ENCODE measurements at regions not wholly inside any gene's neighbourhood (a gene's known extent, or its start where the extent isn't known, plus 50 kb on each side); places are given as distances from the start of the nearest gene placed in this dataset.

- Mint-ChIP-seq H3K36me3 (no peaks in the 10 kb centered on the region), H3K27me3 (peaks cover 41 to 47% of the 10 kb centered on the region in 2 donors), H3K9me3 (no peaks in the 10 kb centered on the region), H3K27ac (no peak overlapping the region), H3K4me3 (no peak overlapping the region), H3K4me1 (ENCODE audit: low read depth in 2 of 2) (peaks cover 0 to 4% of the 10 kb centered on the region in 2 donors)
- no peak for DNase-seq (ENCODE audit: low spot score)
- no peak for ATAC-seq
These were observed 77.6 kb upstream of the LEP start for GRCh38 chr7:128163473-128163872.

DNA sequence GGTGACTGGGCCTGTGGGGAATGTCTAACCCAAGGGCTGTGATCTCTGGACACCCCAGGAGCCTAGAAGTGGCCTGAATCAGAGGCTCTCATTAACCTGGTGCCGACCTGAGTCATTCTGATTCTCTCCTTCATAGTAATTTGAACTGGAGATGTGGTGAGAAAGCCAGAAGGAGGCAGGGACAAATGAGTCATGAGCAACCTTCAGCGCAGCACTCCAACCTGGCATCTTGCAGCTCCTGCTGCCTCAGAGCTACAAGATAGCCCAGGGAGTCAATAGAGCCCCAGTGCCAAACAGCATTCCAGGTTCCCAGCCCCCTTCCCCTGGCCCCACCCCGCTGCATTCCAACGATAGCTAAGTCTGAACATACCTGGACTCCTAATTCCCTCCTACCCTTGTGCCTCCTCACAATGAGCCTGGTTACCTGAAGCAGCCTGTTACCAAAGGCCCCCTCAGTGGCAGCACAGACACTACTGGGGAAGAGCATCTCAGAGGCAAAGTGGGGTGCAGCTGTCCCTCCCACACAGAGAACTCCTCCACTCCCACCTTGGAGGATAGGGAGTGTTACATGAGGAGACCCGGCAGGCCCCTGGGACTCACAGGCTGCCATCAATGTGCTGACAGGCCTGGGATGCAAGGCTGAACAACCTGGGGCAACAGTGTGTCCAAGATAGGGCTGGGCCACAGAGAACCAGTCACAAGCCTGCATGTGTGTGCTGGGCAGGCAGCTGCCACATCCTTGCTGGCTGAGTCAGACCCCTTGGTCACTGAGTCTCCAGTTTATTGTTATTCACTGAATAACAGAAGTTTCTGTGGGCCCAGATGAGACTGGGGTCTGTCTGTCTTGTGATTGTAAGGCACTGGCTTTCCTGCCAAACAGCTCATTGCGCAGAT lies 76.8 kb upstream of the LEP start:
- H3K4me1 Mint-ChIP-seq (ENCODE audit: low read depth in 2 of 2), result peaks cover 0 to 11% of the 10 kb centered on the region in 2 donors
- H3K4me3 Mint-ChIP-seq, result no peak overlapping the region
- H3K27me3 Mint-ChIP-seq, result peaks cover 45 to 51% of the 10 kb centered on the region in 2 donors
- H3K36me3 Mint-ChIP-seq, result no peaks in the 10 kb centered on the region
- DNase-seq (ENCODE audit: low spot score) (no peak), ATAC-seq (no peak)
- H3K9me3 Mint-ChIP-seq, result no peaks in the 10 kb centered on the region
- no peak overlapping the region for H3K27ac Mint-ChIP-seq

GRCh38 chr7:128164955-128165670 lies 76.0 kb upstream of the LEP start:
- H3K36me3 Mint-ChIP-seq, result no peaks in the 10 kb centered on the region
- H3K9me3 Mint-ChIP-seq, result no peaks in the 10 kb centered on the region
- H3K27me3 Mint-ChIP-seq, result peaks cover 45 to 55% of the 10 kb centered on the region in 2 donors
- peak overlapping the region; percentile 45 for H3K4me3 Mint-ChIP-seq
- H3K4me1 Mint-ChIP-seq (ENCODE audit: low read depth in 2 of 2), result peaks cover 0 to 11% of the 10 kb centered on the region in 2 donors
- DNase-seq (ENCODE audit: low spot score), result no peak
- H3K27ac Mint-ChIP-seq, result no peak overlapping the region
- no peak for ATAC-seq

DNA sequence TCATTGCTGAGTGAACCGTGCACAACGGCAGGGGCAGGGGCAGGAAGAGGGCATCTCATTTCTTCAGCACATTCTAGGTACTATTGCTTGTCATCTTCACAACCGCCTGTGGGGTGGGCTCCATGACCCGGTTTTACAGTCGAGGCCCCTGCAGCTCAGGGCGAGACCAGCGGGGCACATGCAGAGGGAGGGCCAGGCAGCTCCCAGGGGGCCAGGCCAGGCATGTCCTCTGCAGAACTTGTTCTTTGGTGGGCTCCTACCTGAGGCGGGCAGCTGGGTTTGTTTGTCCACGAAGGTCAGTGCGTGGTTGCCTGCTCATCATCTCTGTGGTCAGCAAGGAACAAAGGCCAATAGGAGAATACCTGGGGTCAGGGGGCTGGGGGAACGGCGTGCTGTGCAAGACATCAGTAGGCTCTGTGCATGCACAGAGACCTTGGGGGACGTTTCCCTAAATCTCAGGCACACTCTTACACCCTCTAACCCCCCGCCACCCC lies 75.1 kb upstream of the LEP start:
- H3K4me1 Mint-ChIP-seq (ENCODE audit: low read depth in 2 of 2), result peaks cover 0 to 11% of the 10 kb centered on the region in 2 donors

DNA sequence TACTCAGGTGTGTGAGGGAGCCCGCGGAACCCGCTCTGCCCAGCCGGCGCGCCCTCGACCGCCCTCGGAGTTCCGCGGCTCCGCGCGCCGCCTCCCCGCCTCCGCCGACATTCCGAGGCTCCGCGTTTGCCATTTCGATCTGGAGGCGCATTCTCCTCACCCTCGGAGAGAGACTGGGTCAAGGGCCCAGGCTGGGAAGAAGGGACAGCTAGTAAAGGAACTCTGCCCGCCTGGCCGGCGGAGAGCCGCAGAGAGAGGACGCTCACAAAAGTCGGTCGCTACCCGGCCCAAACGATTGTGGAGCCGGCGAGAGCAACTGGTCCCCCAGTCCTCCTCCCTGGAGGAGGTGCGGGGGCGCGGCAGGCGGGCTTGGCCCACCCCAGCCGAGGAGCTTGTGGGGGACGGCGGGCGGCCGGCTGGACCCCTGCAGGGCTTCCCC lies 74.5 kb upstream of the LEP start:
- Mint-ChIP-seq H3K27ac (no peak overlapping the region), H3K36me3 (no peaks in the 10 kb centered on the region), H3K9me3 (no peaks in the 10 kb centered on the region), H3K4me1 (ENCODE audit: low read depth in 2 of 2) (peaks cover 0 to 11% of the 10 kb centered on the region in 2 donors), H3K27me3 (peaks cover 41 to 44% of the 10 kb centered on the region in 2 donors), H3K4me3 (no peak overlapping the region)
- DNase-seq (ENCODE audit: low spot score) (no peak), ATAC-seq (no peak)

More for the DNA sequence above, 75.1 kb upstream of the LEP start:
- ATAC-seq (no peak), DNase-seq (ENCODE audit: low spot score) (no peak)
- Mint-ChIP-seq H3K4me3 (no peak overlapping the region), H3K27ac (no peak overlapping the region), H3K36me3 (no peaks in the 10 kb centered on the region), H3K9me3 (no peaks in the 10 kb centered on the region), H3K27me3 (peaks cover 45 to 49% of the 10 kb centered on the region in 2 donors)

DNA sequence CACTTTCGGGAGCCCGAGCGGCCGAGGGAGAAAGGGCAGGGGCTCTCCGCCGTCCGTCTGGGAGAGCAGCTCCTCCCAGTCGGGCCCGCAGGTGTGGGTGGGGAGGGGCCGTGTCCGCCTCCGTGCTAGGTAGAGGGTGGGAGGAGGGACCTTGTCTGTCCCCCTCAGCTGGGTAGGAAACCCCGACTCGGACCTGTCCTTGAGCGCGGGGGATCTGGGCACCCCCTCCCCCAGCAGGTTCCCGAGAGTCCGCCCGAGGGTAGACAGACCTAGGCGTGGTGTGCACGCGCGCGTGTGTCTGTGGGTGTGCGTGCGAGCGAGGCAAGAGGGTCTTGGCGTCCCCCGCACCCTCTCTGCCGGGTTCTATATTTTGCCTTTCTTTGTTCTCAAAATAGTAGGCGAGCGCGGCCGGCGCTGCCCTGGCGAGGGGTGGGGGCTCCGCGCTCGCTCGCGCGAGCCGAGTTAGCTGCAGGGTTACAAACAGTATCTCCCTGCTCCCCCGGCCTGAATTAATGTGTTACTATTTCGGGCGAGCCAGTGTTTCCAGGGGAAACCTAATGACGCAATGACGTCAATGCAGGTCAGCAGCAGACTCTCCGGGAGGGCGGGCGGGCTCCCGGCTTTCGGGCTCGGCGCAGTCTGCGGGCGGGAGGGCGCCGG lies 73.9 kb upstream of the LEP start:
- H3K4me1 Mint-ChIP-seq (ENCODE audit: low read depth in 2 of 2), result peaks cover 0 to 12% of the 10 kb centered on the region in 2 donors

DNA sequence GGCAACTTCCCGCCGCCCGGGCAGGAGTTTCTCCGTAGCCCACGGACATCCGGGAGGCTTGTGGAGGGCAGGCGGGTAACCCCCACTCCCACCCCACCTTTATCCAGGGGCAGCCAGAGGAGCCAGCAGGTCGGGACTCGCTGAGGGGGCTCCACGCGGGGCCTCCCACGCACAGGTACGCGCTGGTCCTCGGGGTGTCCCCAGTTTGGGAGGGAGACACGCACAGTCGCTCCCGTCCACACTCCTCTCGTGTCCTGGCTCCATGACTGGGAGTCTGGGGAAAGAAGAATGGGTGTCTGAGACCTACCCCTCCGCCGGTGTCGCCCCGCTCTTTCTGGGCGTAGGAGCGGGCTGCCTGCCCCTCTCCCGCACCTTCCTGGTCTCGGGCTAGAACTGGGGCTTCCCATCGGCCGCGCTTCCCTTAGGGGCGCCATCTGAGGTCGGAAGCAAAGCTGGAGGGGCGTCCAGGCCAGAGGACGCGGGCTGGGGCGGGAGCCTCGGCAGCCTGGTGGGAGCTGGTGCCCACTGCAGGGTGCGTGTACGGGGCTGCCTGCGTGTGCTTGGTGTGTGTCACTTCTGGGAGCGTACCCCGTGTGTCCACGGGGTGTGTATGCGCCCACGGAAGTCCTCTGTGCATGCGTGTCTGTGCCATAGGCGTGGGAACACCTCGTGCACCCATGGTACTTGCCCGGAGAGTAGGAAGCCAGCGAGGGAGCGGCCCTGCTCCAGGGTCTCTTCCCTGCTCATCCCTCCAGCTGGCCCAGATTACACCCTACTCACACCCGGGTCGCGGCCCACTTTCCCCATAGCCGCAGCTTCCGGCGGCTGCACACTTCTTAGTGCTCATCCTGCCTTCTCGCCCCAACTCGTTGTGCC lies 73.0 kb upstream of the LEP start:
- Mint-ChIP-seq H3K27me3 (peaks cover 31 to 32% of the 10 kb centered on the region in 2 donors), H3K4me1 (ENCODE audit: low read depth in 2 of 2) (peaks cover 3 to 16% of the 10 kb centered on the region in 2 donors), H3K4me3 (peak overlapping the region; percentile 42), H3K36me3 (no peaks in the 10 kb centered on the region), H3K27ac (no peak overlapping the region), H3K9me3 (no peaks in the 10 kb centered on the region)
- no peak for ATAC-seq
- DNase-seq (ENCODE audit: low spot score), result no peak

More for the DNA sequence above, 73.9 kb upstream of the LEP start:
- Mint-ChIP-seq H3K9me3 (no peaks in the 10 kb centered on the region), H3K27ac (no peak overlapping the region), H3K36me3 (no peaks in the 10 kb centered on the region), H3K27me3 (peaks cover 39% of the 10 kb centered on the region in 2 donors), H3K4me3 (peak overlapping the region; percentile 38)
- no peak for ATAC-seq
- no peak for DNase-seq (ENCODE audit: low spot score)

DNA sequence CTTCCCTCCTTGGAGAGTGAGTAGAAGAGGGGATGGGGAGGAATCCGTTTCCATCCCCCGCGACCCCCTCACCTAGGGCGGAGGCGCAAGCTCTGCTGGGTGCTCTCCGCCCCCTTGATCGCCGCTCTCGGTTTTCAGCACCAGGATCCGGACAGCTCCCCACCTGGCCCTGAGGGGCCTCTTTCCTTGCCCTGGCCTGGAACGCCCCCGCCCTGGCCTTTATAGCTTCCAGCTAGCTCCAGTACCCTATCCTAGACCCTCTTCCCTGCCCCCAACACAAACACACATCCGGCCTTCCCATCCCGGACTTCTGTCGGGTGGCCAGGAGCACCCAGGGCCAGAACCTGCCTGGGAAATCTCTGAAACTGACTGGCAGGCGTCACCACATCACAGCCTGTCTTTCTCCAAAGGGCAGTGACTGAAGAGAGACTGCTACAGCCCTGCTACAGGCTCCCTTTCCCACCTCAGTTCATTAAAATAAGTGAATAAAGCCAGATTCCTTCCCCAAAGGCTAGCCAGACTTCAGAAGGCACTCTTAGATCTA lies 72.3 kb upstream of the LEP start:
- Mint-ChIP-seq H3K9me3 (no peaks in the 10 kb centered on the region), H3K36me3 (no peaks in the 10 kb centered on the region), H3K27ac (no peak overlapping the region), H3K4me1 (ENCODE audit: low read depth in 2 of 2) (peaks cover 6 to 19% of the 10 kb centered on the region in 2 donors), H3K4me3 (peak overlapping the region; percentile 42), H3K27me3 (peaks cover 31 to 35% of the 10 kb centered on the region in 2 donors)
- DNase-seq (ENCODE audit: low spot score), result no peak
- no peak for ATAC-seq

DNA sequence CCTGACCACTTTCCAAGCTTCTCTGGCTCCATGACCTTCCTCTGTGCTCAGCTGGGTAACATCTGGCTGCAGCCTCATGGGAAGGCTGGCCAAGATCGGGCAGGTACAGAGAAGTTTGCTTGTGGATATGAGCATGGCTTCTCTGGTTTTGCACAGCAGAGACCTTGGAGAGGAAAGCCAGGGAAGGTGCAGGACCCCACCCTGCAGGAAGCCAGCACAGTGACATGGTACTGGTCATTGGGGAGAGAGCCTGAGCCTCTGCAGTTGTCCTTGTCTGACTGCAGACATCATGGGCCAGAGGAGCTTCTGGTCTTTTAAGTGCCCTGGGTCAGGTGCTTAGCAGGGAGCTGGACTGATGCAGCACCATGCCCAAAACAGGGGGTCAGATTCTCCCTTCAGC lies 70.6 kb upstream of the LEP start:
- no peak for ATAC-seq
- Mint-ChIP-seq H3K27ac (no peak overlapping the region), H3K27me3 (peaks cover 24 to 31% of the 10 kb centered on the region in 2 donors), H3K36me3 (no peaks in the 10 kb centered on the region), H3K4me1 (ENCODE audit: low read depth in 2 of 2) (peaks cover 6 to 19% of the 10 kb centered on the region in 2 donors), H3K4me3 (no peak overlapping the region), H3K9me3 (no peaks in the 10 kb centered on the region)
- DNase-seq (ENCODE audit: low spot score), result no peak

- Mint-ChIP-seq H3K27me3 (peaks cover 22 to 26% of the 10 kb centered on the region in 2 donors), H3K4me1 (ENCODE audit: low read depth in 2 of 2) (peaks cover 6 to 19% of the 10 kb centered on the region in 2 donors), H3K4me3 (no peak overlapping the region), H3K27ac (no peak overlapping the region), H3K36me3 (no peaks in the 10 kb centered on the region), H3K9me3 (no peaks in the 10 kb centered on the region)
- no peak for DNase-seq (ENCODE audit: low spot score)
- no peak for ATAC-seq
These were observed 69.6 kb upstream of the LEP start for GRCh38 chr7:128171342-128171918.

GRCh38 chr7:128172151-128172550 lies 68.9 kb upstream of the LEP start:
- H3K4me3 Mint-ChIP-seq, result no peak overlapping the region
- H3K27ac Mint-ChIP-seq, result no peak overlapping the region

GRCh38 chr7:128172963-128173362 lies 68.1 kb upstream of the LEP start:
- Mint-ChIP-seq H3K36me3 (no peaks in the 10 kb centered on the region), H3K27me3 (peaks cover 37 to 38% of the 10 kb centered on the region in 2 donors), H3K4me1 (ENCODE audit: low read depth in 2 of 2) (peaks cover 6 to 17% of the 10 kb centered on the region in 2 donors), H3K27ac (no peak overlapping the region), H3K9me3 (no peaks in the 10 kb centered on the region), H3K4me3 (no peak overlapping the region)
- peak; percentile 35 to 48 for ATAC-seq
- no peak for DNase-seq (ENCODE audit: low spot score)

More at GRCh38 chr7:128172151-128172550, 68.9 kb upstream of the LEP start:
- no peak for DNase-seq (ENCODE audit: low spot score)
- no peaks in the 10 kb centered on the region for H3K36me3 Mint-ChIP-seq
- no peaks in the 10 kb centered on the region for H3K9me3 Mint-ChIP-seq
- peaks cover 29 to 31% of the 10 kb centered on the region in 2 donors for H3K27me3 Mint-ChIP-seq
- no peak for ATAC-seq
- peaks cover 6 to 17% of the 10 kb centered on the region in 2 donors for H3K4me1 Mint-ChIP-seq (ENCODE audit: low read depth in 2 of 2)

All from natural killer cell treated with Interleukin-12 subunit alpha and Interleukin-12 subunit beta and Interleukin-15 and Interleukin-18, amount 100 ng/mL, for 72 hours (primary cell).